Esophagus squamous epithelium (tissue), 4 donors: ENCODE measurements at regions not wholly inside any gene's neighbourhood (a gene's known extent, or its start where the extent isn't known, plus 50 kb on each side); places are given as distances from the start of the nearest gene placed in this dataset.

Experiments used
- POLR2A ChIP-seq, 4 donors: fragments of 450-650 bp; IDR thresholded peaks; one replicate each; pipeline ENCODE4 v1.6.1; 2017; ENCODE audit warnings: antibody characterized with exemption in 4 of 4, mild to moderate bottlenecking in 4 of 4, moderate library complexity in 3 of 4
- TF ChIP-seq, protein P1 (sequence below), 6 experiments: fragments of 450-650 bp in 4 of 6; fragments of 200-600 bp in 2 of 6; sonication (generic) in 2 of 6; IDR thresholded peaks; one replicate each; pipeline ENCODE4 v1.5.1; 2016 to 2019; ENCODE audit warnings: antibody characterized with exemption in 6 of 6, mild to moderate bottlenecking in 4 of 6, moderate library complexity in 4 of 6

DNA sequence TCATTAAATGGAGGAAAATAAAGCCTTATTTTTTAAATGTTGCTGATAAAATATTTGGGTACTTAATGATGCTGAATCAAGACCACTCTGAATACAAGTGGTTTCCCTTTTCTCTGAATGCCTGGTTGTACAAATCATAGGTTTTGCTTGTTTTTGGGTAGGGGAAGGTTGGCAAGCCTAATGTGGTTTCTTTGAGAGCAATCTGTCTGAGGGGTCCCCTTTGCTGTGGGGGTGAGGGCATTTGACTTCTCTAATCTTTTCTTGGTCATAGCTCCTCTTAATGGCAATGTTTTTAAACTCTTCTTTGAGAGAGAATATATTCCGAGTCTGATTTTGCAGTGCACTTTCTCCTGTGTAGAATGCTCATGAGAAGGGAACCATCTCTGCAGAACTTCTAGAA is 99.2 kb downstream of the SOX4 start:
- TF ChIP-seq, protein P1, sequence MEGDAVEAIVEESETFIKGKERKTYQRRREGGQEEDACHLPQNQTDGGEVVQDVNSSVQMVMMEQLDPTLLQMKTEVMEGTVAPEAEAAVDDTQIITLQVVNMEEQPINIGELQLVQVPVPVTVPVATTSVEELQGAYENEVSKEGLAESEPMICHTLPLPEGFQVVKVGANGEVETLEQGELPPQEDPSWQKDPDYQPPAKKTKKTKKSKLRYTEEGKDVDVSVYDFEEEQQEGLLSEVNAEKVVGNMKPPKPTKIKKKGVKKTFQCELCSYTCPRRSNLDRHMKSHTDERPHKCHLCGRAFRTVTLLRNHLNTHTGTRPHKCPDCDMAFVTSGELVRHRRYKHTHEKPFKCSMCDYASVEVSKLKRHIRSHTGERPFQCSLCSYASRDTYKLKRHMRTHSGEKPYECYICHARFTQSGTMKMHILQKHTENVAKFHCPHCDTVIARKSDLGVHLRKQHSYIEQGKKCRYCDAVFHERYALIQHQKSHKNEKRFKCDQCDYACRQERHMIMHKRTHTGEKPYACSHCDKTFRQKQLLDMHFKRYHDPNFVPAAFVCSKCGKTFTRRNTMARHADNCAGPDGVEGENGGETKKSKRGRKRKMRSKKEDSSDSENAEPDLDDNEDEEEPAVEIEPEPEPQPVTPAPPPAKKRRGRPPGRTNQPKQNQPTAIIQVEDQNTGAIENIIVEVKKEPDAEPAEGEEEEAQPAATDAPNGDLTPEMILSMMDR (IDR thresholded peaks at IDR 0.05): no peak
- no peak for TF ChIP-seq POLR2A (IDR thresholded peaks at IDR 0.05)
